ENCODE measurements at regions not wholly inside any gene's neighbourhood (a gene's known extent, or its start where the extent isn't known, plus 50 kb on each side); places are given as distances from the start of the nearest gene placed in this dataset.
A peak's percentile ranks its signal among the peaks of the same experiment; 100 is the strongest.

- Mint-ChIP-seq H3K9me3 (no peaks in the 10 kb centered on the region), H3K27me3 (ENCODE audit: low read depth) (peaks cover 5% of the 10 kb centered on the region), H3K4me1 (peaks cover 28% of the 10 kb centered on the region), H3K4me3 (no peak overlapping the region), H3K27ac (no peak overlapping the region), H3K36me3 (no peaks in the 10 kb centered on the region)
- TF ChIP-seq CTCF (IDR thresholded peaks at IDR 0.05; ENCODE audit: unreplicated experiment) = peak; percentile 15
- DNase-seq (ENCODE audit: low spot score in 2 of 2, unreplicated experiment in 2 of 2) = no peak
Observed at GRCh38 chr5:125558016-125558415, 811.6 kb upstream of the ZNF608 start.

DNA sequence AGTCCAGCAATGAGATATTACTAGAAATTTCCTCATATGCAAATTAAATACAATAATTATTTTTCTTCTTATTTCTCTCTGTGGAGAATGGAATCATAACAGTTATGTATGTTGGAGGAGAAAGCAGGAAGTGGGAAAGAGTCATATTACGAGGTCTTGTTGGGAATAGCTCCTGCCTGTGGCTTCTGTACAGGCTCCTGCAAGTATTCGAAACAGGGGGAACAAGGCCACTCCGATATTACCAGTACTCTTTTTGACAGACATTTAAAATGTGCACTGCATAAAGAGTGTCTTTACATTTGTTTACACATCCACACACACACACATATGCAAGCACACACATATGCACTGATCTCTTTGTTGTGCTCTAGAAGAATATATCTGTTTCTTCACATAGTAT is 812.0 kb upstream of the ZNF608 start:
- no peak for DNase-seq (ENCODE audit: low spot score in 2 of 2, unreplicated experiment in 2 of 2)
- H3K27ac Mint-ChIP-seq = no peak overlapping the region

DNA sequence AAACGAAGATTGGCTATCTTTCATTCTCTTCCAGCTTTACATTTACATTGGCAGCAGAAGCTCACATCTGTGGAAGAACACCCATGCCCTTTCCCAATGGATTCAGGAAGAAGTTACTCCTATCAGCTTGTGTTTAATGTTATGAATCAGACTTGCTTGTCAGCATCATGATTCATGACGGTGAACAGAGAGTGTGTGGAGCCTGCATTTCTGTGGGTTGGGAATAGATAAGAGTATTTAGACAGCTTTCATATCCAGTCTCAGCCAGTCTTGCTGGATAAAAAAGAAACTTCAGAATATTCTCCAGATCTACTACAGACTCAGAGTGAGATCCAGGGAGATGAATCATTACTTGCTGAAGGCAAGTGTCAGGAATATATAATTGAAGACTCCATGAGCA is 812.9 kb upstream of the ZNF608 start:
- peaks cover 28% of the 10 kb centered on the region for H3K4me1 Mint-ChIP-seq
- no peaks in the 10 kb centered on the region for H3K9me3 Mint-ChIP-seq
- no peak for DNase-seq (ENCODE audit: low spot score in 2 of 2, unreplicated experiment in 2 of 2)
- no peak for TF ChIP-seq CTCF (IDR thresholded peaks at IDR 0.05; ENCODE audit: unreplicated experiment)
- no peaks in the 10 kb centered on the region for H3K36me3 Mint-ChIP-seq
- H3K27me3 Mint-ChIP-seq (ENCODE audit: low read depth) = peaks cover 2% of the 10 kb centered on the region
- H3K27ac Mint-ChIP-seq = no peak overlapping the region
- H3K4me3 Mint-ChIP-seq = no peak overlapping the region

More for the DNA sequence above, 812.0 kb upstream of the ZNF608 start:
- Mint-ChIP-seq H3K9me3 (no peaks in the 10 kb centered on the region), H3K4me3 (no peak overlapping the region), H3K27me3 (ENCODE audit: low read depth) (peaks cover 5% of the 10 kb centered on the region), H3K36me3 (no peaks in the 10 kb centered on the region), H3K4me1 (peaks cover 28% of the 10 kb centered on the region)
- TF ChIP-seq CTCF (IDR thresholded peaks at IDR 0.05; ENCODE audit: unreplicated experiment) = no peak

DNA sequence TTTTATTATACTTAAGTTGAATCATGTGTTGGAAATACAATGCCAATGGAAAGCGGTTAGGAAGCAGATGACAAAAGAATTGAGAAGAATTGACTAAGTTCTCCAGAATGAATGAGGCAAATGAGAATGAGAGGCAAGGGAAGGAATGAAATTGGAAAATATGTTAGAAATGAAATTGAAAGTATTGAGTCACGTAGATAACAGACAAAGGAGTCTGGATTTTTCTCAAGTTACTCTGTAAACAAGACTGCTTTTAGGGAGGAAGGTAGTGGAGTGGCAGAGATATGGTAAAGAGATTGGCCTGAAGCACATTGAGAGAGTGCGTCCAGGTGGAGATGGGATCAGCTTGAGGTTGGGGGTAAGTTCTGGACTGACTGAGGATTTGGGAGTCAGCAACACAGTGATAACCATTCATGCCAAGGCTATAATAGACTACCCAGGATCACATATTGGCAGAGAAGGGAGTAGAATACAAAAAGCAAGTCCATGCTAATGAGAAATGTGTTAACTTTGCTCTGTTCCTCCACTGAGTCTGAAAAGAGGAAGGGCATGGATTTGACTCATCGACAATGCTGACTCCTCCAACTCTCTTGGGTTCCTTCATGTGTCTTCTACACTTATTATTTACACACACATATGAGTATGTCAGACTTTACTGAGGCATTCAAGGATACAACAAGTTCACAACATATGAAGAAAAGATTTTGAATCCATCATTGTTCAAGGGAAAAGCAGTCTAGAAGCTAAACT is 814.2 kb upstream of the ZNF608 start:
- H3K4me1 Mint-ChIP-seq = peaks cover 28% of the 10 kb centered on the region
- peaks cover 3% of the 10 kb centered on the region for H3K9me3 Mint-ChIP-seq
- no peak for TF ChIP-seq CTCF (IDR thresholded peaks at IDR 0.05; ENCODE audit: unreplicated experiment)
- H3K4me3 Mint-ChIP-seq = no peak overlapping the region
- H3K27ac Mint-ChIP-seq = no peak overlapping the region
- H3K36me3 Mint-ChIP-seq = no peaks in the 10 kb centered on the region
- H3K27me3 Mint-ChIP-seq (ENCODE audit: low read depth) = no peaks in the 10 kb centered on the region
- DNase-seq (ENCODE audit: low spot score in 2 of 2, unreplicated experiment in 2 of 2) = no peak

DNA sequence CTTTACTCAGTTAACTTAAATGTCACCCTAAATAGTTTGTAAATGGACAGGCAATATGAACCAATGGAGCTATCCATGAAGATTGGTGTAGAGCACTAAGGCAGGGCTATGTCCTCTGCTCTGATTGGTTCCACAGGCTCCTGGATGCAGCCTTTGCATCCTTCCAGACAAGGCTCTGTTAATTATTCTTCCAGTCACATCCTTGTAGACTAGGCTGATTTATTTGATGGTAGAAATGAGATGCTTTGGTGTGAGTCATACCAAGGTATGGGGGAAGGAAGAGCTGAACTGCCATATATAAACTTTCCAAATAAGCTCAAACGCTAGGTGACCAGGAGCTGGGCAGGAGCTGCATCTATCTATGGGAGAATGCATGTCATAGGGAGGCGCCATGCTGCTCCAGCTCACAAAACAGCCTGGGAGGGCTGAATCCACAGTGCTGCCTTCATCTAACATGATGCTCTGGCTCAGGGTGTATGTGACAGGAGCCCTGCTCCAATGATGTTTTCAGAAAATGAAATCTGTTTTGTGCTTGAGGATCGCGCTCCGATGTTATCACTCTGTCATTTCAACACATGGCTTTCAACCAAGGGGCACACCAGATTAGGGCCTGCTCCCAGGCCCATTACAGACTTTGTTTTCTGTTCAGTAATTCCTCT is 818.0 kb upstream of the ZNF608 start:
- no peak for DNase-seq (ENCODE audit: low spot score in 2 of 2, unreplicated experiment in 2 of 2)
- H3K27me3 Mint-ChIP-seq (ENCODE audit: low read depth) = no peaks in the 10 kb centered on the region
- no peak overlapping the region for H3K27ac Mint-ChIP-seq
- no peak overlapping the region for H3K4me3 Mint-ChIP-seq
- H3K9me3 Mint-ChIP-seq = peaks cover 24% of the 10 kb centered on the region
- TF ChIP-seq CTCF (IDR thresholded peaks at IDR 0.05; ENCODE audit: unreplicated experiment) = no peak
- H3K36me3 Mint-ChIP-seq = no peaks in the 10 kb centered on the region
- H3K4me1 Mint-ChIP-seq = peaks cover 11% of the 10 kb centered on the region
